Neuronal stem cell (in vitro differentiated cells): ENCODE measurements at regions not wholly inside any gene's neighbourhood (a gene's known extent, or its start where the extent isn't known, plus 50 kb on each side); places are given as distances from the start of the nearest gene placed in this dataset.

Source experiments
- DNase-seq: peaks from one replicate; pipeline ENCODE4 v3.0.0-alpha.2; 2013; ENCODE audit warnings: low spot score
- H2AFZ ChIP-seq: one replicate; pipeline ENCODE4 v1.6.1; 2013; ENCODE audit warnings: mild to moderate bottlenecking, low read length, inconsistent platforms
- H2AK5ac ChIP-seq: 2 replicates; pipeline ENCODE4 v1.6.1; 2013; ENCODE audit warnings: low read depth, mild to moderate bottlenecking, inconsistent platforms, low read length, moderate library complexity, mixed read lengths
- H2BK120ac ChIP-seq: 2 replicates; pipeline ENCODE4 v1.6.1; 2013; ENCODE audit warnings: low read depth, mild to moderate bottlenecking, inconsistent platforms, low read length, moderate library complexity, mixed read lengths
- H2BK12ac ChIP-seq: one replicate; pipeline ENCODE4 v1.6.1; 2013; ENCODE audit warnings: low read length, inconsistent platforms
- H2BK15ac ChIP-seq: 2 replicates; pipeline ENCODE4 v1.6.1; 2013; ENCODE audit warnings: mild to moderate bottlenecking, low read length, inconsistent platforms, mixed read lengths
- H2BK5ac ChIP-seq: one replicate; pipeline ENCODE4 v1.6.1; 2013; ENCODE audit warnings: inconsistent platforms, mild to moderate bottlenecking, low read length, moderate library complexity
- H3K14ac ChIP-seq: one replicate; pipeline ENCODE4 v1.6.1; 2013; ENCODE audit warnings: low read length, inconsistent platforms
- H3K18ac ChIP-seq: 2 replicates; pipeline ENCODE4 v1.6.1; 2013; ENCODE audit warnings: low read length, inconsistent platforms
- H3K23ac ChIP-seq: 2 replicates; pipeline ENCODE4 v1.6.1; 2013; ENCODE audit warnings: low read depth, mild to moderate bottlenecking, mixed read lengths, low read length, inconsistent platforms; ENCODE audit not compliant: poor library complexity
- H3K27ac ChIP-seq: replicated peaks from 3 replicates; pipeline ENCODE4 v1.5.1; 2013; ENCODE audit warnings: low read length, inconsistent platforms
- H3K27me3 ChIP-seq, 3 experiments: 2 replicates each; pipeline ENCODE4 v1.6.1; 2013; ENCODE audit warnings: low read length in 3 of 3, mild to moderate bottlenecking in 2 of 3, inconsistent platforms in 1 of 3, low read depth in 1 of 3, mixed read lengths in 1 of 3, moderate library complexity in 1 of 3; ENCODE audit not compliant: control insufficient read depth in 3 of 3, insufficient read depth in 3 of 3
- H3K36me3 ChIP-seq, 2 donors: replicated peaks in 1 of 2; 2 replicates each; pipeline ENCODE4 v1.6.1; 2013; ENCODE audit warnings: low read length in 2 of 2; ENCODE audit not compliant: control insufficient read depth in 2 of 2, insufficient read depth in 2 of 2
- H3K4ac ChIP-seq: 2 replicates; pipeline ENCODE4 v1.6.1; 2013; ENCODE audit warnings: inconsistent platforms, mild to moderate bottlenecking, low read length, moderate library complexity
- H3K4me1 ChIP-seq, 2 donors: 1 replicate in 1 of 2; 2 replicates in 1 of 2; pipeline ENCODE4 v1.6.1; 2013; ENCODE audit warnings: low read length in 2 of 2, low read depth in 1 of 2; ENCODE audit not compliant: control insufficient read depth in 2 of 2, insufficient read depth in 1 of 2
- H3K4me2 ChIP-seq: one replicate; pipeline ENCODE4 v1.6.1; 2013; ENCODE audit warnings: mild to moderate bottlenecking, low read length, inconsistent platforms; ENCODE audit not compliant: insufficient read depth, poor library complexity, severe bottlenecking
- H3K4me3 ChIP-seq, 2 donors: 2 replicates each; pipeline ENCODE4 v1.5.1; 2013; ENCODE audit warnings: low read length in 2 of 2, mild to moderate bottlenecking in 2 of 2, inconsistent platforms in 1 of 2, moderate library complexity in 1 of 2
- H3K79me1 ChIP-seq: one replicate; pipeline ENCODE4 v1.6.1; 2013; ENCODE audit warnings: low read depth, mild to moderate bottlenecking, inconsistent platforms, low read length, moderate library complexity
- H3K9ac ChIP-seq: one replicate; pipeline ENCODE4 v1.6.1; 2013; ENCODE audit warnings: mild to moderate bottlenecking, low read depth, low read length, inconsistent platforms; ENCODE audit not compliant: poor library complexity
- H3K9me3 ChIP-seq, 2 donors: replicated peaks in 1 of 2; 2 replicates each; pipeline versions ENCODE3 to v1.6.1; 2013; ENCODE audit warnings: low read length in 2 of 2, mild to moderate bottlenecking in 2 of 2, inconsistent platforms in 1 of 2, low read depth in 1 of 2, mixed read lengths in 1 of 2, moderate library complexity in 1 of 2; ENCODE audit not compliant: control insufficient read depth in 2 of 2, insufficient read depth in 1 of 2
- H4K8ac ChIP-seq: one replicate; pipeline ENCODE4 v1.6.1; 2013; ENCODE audit warnings: low read depth, mild to moderate bottlenecking, inconsistent platforms, low read length, moderate library complexity
- H4K91ac ChIP-seq: one replicate; pipeline ENCODE4 v1.6.1; 2013; ENCODE audit warnings: low read length, low read depth, mild to moderate bottlenecking, inconsistent platforms; ENCODE audit not compliant: poor library complexity
- WGBS, 2 donors: extraction: QIAGEN DNeasy Blood & Tissue Kit; methylation state at CpG; one replicate each; pipeline ENCODE4 v1.1.7; 2013; ENCODE audit warnings: missing lambda C conversion rate in 2 of 2, mixed read lengths in 1 of 2; ENCODE audit not compliant: insufficient read length in 2 of 2, insufficient replicate concordance in 1 of 2; ENCODE audit errors: extremely low coverage in 2 of 2; 5-methylcytosine and 5-hydroxymethylcytosine counted together

DNA sequence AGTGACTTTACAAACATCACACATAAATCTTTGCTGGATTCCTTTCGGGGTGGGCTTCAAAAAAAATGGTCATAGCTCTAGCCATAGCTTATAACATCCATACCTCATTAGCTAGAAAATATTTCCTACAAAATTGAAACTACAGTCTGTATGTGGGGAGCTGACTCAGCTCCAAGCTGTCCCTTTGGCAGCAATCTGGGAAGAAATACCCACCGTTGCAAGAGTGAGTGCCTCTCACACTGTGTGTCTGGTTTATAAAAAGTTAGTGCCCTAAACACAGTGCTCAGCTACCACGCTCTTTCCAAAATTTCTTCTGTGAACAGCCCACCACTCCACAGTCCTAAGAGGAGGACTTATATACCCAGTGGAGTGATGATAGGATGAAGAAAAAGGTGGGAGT is 170.1 kb downstream of the RBM43 start:
- no peaks in the 10 kb centered on the region for H3K4me1 ChIP-seq
- H4K91ac ChIP-seq: no peak overlapping the region
- H3K4me3 ChIP-seq: no peak overlapping the region
- H3K27ac ChIP-seq: no peak overlapping the region
- H3K4me2 ChIP-seq: no peak overlapping the region
- H3K9ac ChIP-seq: no peak overlapping the region
- H3K36me3 ChIP-seq: no peaks in the 10 kb centered on the region
- no peak overlapping the region for H2BK5ac ChIP-seq
- no peak overlapping the region for H2BK120ac ChIP-seq
- no peak for DNase-seq
- WGBS, 2 donors: no CpG with 5 or more reads among the region's 3 CpGs
- H3K4ac ChIP-seq: no peak overlapping the region
- no peak overlapping the region for H2AK5ac ChIP-seq
- H3K9me3 ChIP-seq: no peaks in the 10 kb centered on the region
- no peak overlapping the region for H2BK15ac ChIP-seq
- no peak overlapping the region for H3K23ac ChIP-seq
- H3K14ac ChIP-seq: no peak overlapping the region
- H2BK12ac ChIP-seq: no peak overlapping the region
- H3K79me1 ChIP-seq: no peaks in the 10 kb centered on the region
- no peak overlapping the region for H3K18ac ChIP-seq
- no peak overlapping the region for H4K8ac ChIP-seq
- no peak overlapping the region for H2AFZ ChIP-seq
- H3K27me3 ChIP-seq: no peaks in the 10 kb centered on the region

GRCh38 chr2:151087377-151087776 is 174.3 kb downstream of the RBM43 start:
- Histone ChIP-seq H2AK5ac (no peak overlapping the region), H2BK15ac (no peak overlapping the region), H3K9me3 (no peaks in the 10 kb centered on the region), H3K27me3 (no peaks in the 10 kb centered on the region), H3K4me2 (no peak overlapping the region), H3K36me3 (no peaks in the 10 kb centered on the region), H3K9ac (no peak overlapping the region), H2AFZ (no peak overlapping the region), H3K4ac (no peak overlapping the region), H4K8ac (no peak overlapping the region), H3K23ac (no peak overlapping the region), H2BK12ac (no peak overlapping the region), H4K91ac (no peak overlapping the region), H3K79me1 (no peaks in the 10 kb centered on the region), H3K4me3 (no peak overlapping the region), H3K18ac (no peak overlapping the region), H3K27ac (no peak overlapping the region), H2BK5ac (no peak overlapping the region), H2BK120ac (no peak overlapping the region), H3K14ac (no peak overlapping the region), H3K4me1 (peaks cover 0 to 4% of the 10 kb centered on the region in 2 donors)
- no peak for DNase-seq
- no CpG with 5 or more reads among the region's 3 CpGs for WGBS, 2 donors

DNA sequence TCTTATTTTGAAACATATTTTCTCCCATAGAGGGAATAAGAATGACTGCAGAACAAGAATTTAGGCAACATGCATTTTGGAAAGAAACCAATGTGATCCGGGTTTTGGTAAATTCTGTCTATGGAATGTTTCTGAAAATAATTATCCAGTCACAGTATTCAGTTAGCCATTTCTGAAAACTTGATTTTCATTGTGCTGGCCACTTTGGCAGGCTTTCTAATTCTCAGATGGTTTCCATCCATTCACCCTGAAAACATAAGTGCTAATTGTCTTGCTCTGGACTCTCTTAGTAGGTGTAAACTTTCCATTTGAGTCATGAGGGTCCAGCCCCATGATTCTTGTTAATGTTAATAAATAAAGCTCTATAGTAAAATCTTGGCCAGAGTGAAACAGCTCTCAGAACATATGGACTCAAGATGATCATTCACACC is 176.5 kb downstream of the RBM43 start:
- Histone ChIP-seq H3K9me3 (no peaks in the 10 kb centered on the region), H3K14ac (no peak overlapping the region), H4K91ac (no peak overlapping the region), H2BK15ac (no peak overlapping the region), H2BK12ac (no peak overlapping the region), H3K79me1 (no peaks in the 10 kb centered on the region), H3K4me3 (no peak overlapping the region), H3K4ac (no peak overlapping the region), H3K9ac (no peak overlapping the region), H2BK5ac (no peak overlapping the region), H3K4me1 (peaks cover 0 to 4% of the 10 kb centered on the region in 2 donors), H3K27me3 (no peaks in the 10 kb centered on the region), H2AFZ (no peak overlapping the region), H2AK5ac (no peak overlapping the region), H4K8ac (no peak overlapping the region), H3K27ac (no peak overlapping the region), H2BK120ac (no peak overlapping the region), H3K23ac (no peak overlapping the region), H3K18ac (no peak overlapping the region), H3K4me2 (no peak overlapping the region), H3K36me3 (no peaks in the 10 kb centered on the region)
- DNase-seq: no peak
- no CpG with 5 or more reads among the region's 1 CpG for WGBS, 2 donors

DNA sequence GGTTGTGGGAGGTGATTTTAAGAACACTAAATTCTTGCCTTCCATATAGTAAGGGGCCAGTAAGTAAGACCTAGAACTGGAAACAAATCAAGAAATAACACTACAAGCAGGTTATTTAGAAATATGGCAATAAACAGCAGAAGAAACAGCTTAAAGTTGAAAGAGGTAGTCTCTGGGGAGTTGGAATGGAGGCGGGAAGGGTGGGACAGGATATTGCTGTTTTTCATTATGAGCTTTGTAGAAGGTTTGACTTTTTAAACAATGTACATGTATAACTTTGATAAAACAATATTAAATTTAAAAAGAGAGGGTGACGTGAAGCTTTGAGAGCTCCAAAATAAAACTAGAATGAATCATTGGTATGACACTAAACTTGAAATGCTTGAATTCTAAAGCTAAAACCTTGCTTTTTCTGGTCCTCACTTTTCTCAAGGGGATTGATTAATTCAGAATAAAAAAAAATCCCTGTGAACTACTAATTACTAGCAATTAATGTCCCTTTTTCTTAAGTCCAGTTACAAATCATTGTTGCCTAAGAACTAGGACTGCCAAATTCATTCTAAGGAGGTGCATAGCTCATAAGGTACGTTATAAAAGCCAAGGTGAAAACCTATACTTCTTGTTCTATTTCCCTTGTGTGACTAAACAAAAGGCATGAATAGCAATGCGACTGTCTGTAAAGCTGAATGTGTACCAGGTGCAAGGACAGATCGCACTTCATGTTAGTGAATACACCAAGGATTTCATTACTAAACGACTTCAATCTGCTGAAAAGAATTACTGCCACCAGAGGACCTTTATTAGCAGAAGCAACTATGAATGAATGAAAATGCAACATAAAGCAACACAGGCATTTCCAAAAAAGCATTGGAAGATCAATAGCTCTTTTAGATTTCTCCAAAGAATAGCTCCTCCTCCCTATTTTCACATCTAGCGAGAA is 177.5 kb downstream of the RBM43 start:
- H4K91ac ChIP-seq: no peak overlapping the region
- H2AK5ac ChIP-seq: no peak overlapping the region
- H3K27ac ChIP-seq: no peak overlapping the region
- no peaks in the 10 kb centered on the region for H3K79me1 ChIP-seq
- DNase-seq: no peak
- H4K8ac ChIP-seq: no peak overlapping the region
- no peak overlapping the region for H3K4ac ChIP-seq
- H3K18ac ChIP-seq: no peak overlapping the region
- no peaks in the 10 kb centered on the region for H3K9me3 ChIP-seq
- no peak overlapping the region for H3K4me3 ChIP-seq
- H2BK15ac ChIP-seq: no peak overlapping the region
- H3K4me2 ChIP-seq: no peak overlapping the region
- no peaks in the 10 kb centered on the region for H3K27me3 ChIP-seq
- peaks cover 0 to 4% of the 10 kb centered on the region in 2 donors for H3K4me1 ChIP-seq
- no peak overlapping the region for H3K23ac ChIP-seq
- H3K36me3 ChIP-seq: no peaks in the 10 kb centered on the region
- no peak overlapping the region for H2BK120ac ChIP-seq
- no CpG with 5 or more reads among the region's 7 CpGs for WGBS, 2 donors
- no peak overlapping the region for H2AFZ ChIP-seq
- H2BK5ac ChIP-seq: no peak overlapping the region
- no peak overlapping the region for H3K14ac ChIP-seq
- no peak overlapping the region for H2BK12ac ChIP-seq
- no peak overlapping the region for H3K9ac ChIP-seq
